GM19395 (cell line): ENCODE measurements at regions not wholly inside any gene's neighbourhood (a gene's known extent, or its start where the extent isn't known, plus 50 kb on each side); places are given as distances from the start of the nearest gene placed in this dataset.

Experiments
- ATAC-seq: cut with Tn5 transposase; IDR thresholded peaks from one replicate; pipeline ENCODE4 v1.9.1; 2021; ENCODE audit warnings: mild to moderate bottlenecking, moderate library complexity; ENCODE audit not compliant: unreplicated experiment

DNA sequence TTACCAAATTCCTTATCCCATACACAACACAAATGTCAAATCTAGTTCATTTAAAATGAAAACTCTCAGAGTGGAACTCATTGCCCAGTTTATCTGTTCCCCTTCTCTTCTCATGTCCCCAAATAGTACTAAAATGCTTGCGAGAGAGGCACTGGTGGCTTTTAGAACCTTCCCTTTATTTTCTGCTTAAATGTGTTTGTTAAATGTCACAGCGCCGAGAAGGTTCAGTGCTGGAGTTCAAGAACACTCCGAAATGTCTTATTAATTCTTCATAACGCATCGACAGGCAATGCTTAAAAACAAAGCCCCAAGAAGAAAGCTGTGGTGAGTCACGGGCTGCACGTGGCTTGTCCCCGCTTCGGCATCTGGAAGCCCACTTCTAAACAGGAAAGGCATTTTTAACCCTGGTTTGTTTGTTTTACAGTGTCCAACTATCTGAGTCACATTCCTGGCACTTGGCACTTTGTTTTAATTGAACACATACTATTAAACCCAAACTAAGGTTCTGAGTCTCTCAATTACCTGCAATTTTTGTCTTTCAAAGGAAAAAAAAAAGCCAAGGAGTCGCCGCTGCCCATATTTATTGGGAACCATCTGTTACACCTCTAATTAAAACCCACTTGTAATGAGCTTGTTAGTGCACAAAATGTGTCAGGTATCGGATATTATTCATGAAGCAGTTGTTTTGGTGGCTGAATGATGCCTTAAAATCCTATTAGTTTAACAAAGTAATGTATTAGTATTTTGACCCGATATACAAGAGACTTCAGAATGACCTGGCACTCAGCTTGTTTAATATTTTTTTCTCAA is 49.9 kb upstream of the MGMT start:
- ATAC-seq = no peak
